ENCODE measurements at regions not wholly inside any gene's neighbourhood (a gene's known extent, or its start where the extent isn't known, plus 50 kb on each side); places are given as distances from the start of the nearest gene placed in this dataset.

- TF ChIP-seq CTCF (IDR thresholded peaks at IDR 0.05; ENCODE audit: insufficient read depth, low read depth, low read length) = peak; percentile 70
- TF ChIP-seq EZH2 (IDR thresholded peaks at IDR 0.05; ENCODE audit: insufficient read depth, low read length) = no peak
Measured at GRCh38 chr9:25964239-25964638, 286.0 kb upstream of the TUSC1 start.
